Adipocyte (in vitro differentiated cells): ENCODE measurements at regions not wholly inside any gene's neighbourhood (a gene's known extent, or its start where the extent isn't known, plus 50 kb on each side); places are given as distances from the start of the nearest gene placed in this dataset.

Experiments used
- DNase-seq: peaks from one replicate; pipeline ENCODE4 v3.0.0-alpha.2; 2015; ENCODE audit warnings: low read depth
- H3K27me3 ChIP-seq: replicated peaks from 2 replicates; pipeline ENCODE4 v1.7.0; 2013; ENCODE audit warnings: mild to moderate bottlenecking, low read length, moderate library complexity; ENCODE audit not compliant: control insufficient read depth, insufficient read depth
- H3K36me3 ChIP-seq: 2 replicates; pipeline ENCODE4 v1.7.0; 2013; ENCODE audit warnings: low read length, mild to moderate bottlenecking, moderate library complexity; ENCODE audit not compliant: control insufficient read depth, insufficient read depth, severe bottlenecking
- H3K4me1 ChIP-seq: 2 replicates; pipeline ENCODE4 v1.7.0; 2013; ENCODE audit warnings: mild to moderate bottlenecking, low read length, moderate library complexity; ENCODE audit not compliant: control insufficient read depth, insufficient read depth
- H3K4me3 ChIP-seq: 2 replicates; pipeline ENCODE4 v1.7.0; 2013; ENCODE audit warnings: mild to moderate bottlenecking, low read length, moderate library complexity
- H3K9ac ChIP-seq: 2 replicates; pipeline ENCODE4 v1.7.0; 2013; ENCODE audit warnings: mild to moderate bottlenecking, low read length, moderate library complexity
- H3K9me3 ChIP-seq: 2 replicates; pipeline ENCODE4 v1.7.0; 2013; ENCODE audit warnings: mild to moderate bottlenecking, low read length, moderate library complexity; ENCODE audit not compliant: control insufficient read depth

DNA sequence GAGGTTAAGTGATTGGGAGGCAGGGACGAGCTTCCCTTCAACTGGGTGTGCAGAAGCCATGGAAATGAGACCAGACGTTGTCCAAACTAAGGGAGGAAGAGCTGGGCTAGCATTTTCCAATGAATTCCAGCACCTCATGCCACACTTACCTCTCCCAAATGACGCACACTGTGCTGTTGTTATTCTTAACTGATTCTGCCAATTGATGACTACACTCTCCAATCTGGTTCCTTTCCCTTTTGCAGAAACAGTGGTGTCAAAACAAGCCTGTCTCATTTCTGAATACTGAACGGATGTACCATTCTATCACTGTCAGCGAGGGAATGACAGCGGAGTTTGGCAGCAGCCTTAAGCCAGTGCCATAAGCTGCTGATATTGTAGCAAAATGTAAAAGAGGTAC, 380.5 kb upstream of the HNRNPA3 start:
- H3K27me3 ChIP-seq: peaks cover 23% of the 10 kb centered on the region
- no peak overlapping the region for H3K9ac ChIP-seq
- H3K9me3 ChIP-seq: no peaks in the 10 kb centered on the region
- no peaks in the 10 kb centered on the region for H3K36me3 ChIP-seq
- H3K4me3 ChIP-seq: no peak overlapping the region
- no peak for DNase-seq
- no peaks in the 10 kb centered on the region for H3K4me1 ChIP-seq

DNA sequence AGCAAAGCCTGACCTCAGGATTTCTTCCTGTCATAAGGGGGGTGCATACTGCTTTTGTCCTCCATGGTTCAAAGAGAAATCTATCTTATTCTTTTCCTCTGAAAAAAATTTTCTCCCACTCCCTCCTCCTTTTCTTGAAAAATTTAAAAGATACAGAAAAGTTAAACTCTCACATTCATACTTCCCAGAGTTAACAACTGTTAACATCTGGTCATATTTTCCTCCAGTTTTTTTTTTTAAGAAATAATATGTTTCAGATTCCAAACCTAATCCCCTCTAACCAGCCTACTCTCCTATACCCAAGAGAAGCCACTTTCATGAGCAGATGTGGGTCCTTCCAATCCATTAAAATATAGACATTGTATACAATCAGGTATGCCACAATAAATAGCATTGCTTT, 378.9 kb upstream of the HNRNPA3 start:
- no peaks in the 10 kb centered on the region for H3K36me3 ChIP-seq

DNA sequence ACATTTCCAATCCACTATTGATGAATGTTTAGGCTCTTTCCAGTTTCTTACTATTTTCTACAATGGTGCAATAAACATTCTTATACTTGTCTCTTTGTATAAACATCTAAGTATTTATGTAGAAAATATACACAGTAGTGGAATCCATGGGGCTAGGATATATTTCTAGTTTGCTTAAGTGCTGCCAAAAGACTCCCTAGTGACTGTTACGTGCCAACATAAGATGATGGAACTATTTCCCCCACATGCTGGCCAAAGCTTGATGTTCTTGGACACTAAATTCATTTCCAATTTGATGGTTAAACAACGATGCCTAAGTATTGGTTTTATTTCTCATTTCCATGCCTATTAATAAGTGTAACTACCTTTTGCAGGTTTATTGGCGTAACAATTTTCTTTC, 378.4 kb upstream of the HNRNPA3 start:
- Histone ChIP-seq H3K4me3 (no peak overlapping the region), H3K9me3 (no peaks in the 10 kb centered on the region), H3K4me1 (no peaks in the 10 kb centered on the region), H3K9ac (no peak overlapping the region), H3K36me3 (no peaks in the 10 kb centered on the region), H3K27me3 (peaks cover 17% of the 10 kb centered on the region)
- no peak for DNase-seq

More for the DNA sequence above, 378.9 kb upstream of the HNRNPA3 start:
- Histone ChIP-seq H3K9me3 (no peaks in the 10 kb centered on the region), H3K27me3 (peaks cover 23% of the 10 kb centered on the region), H3K4me3 (no peak overlapping the region), H3K4me1 (no peaks in the 10 kb centered on the region), H3K9ac (no peak overlapping the region)
- DNase-seq: no peak

DNA sequence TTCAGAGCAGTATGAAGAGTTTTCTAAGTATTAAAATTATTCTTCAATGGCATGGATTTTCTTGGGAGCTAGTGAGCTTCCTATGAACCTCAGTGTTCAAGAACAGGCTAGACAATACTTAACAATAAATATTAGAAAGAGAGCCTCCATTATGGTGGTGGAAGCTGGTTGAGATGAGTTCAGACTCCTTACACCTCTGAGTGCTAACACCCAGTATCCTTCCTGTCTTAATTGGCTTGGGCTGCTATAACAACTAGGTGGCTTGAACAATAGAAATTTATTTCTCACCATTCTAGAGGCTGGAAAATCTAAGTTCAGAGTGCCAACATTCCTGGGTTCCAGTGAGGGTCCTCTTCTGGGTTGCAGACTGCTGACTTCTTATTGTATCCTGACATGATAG, 369.4 kb upstream of the HNRNPA3 start:
- H3K4me1 ChIP-seq: no peaks in the 10 kb centered on the region
- DNase-seq: no peak

DNA sequence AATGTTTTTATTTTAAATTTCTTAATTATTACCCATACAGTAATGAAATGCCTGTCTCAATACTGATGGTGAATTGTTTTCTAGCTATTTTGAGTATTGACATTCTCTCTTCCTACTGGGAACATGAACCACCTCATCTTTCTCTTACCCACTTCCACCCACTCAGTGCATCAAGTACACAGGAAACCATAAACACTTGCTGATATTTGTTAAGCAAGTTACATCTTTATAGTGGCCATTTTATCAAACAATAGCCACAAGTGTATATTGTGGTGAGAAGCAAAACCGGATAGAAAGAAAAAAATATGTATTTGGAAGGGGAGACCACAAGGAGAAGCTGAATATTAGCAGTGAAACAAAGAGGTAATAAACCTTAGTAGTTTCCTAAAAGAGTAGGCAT, 368.1 kb upstream of the HNRNPA3 start:
- Histone ChIP-seq H3K4me1 (no peaks in the 10 kb centered on the region), H3K36me3 (no peaks in the 10 kb centered on the region), H3K9me3 (no peaks in the 10 kb centered on the region), H3K9ac (no peak overlapping the region), H3K27me3 (peaks cover 3% of the 10 kb centered on the region), H3K4me3 (no peak overlapping the region)
- DNase-seq: no peak

More for the DNA sequence above, 369.4 kb upstream of the HNRNPA3 start:
- no peaks in the 10 kb centered on the region for H3K36me3 ChIP-seq
- no peak overlapping the region for H3K4me3 ChIP-seq
- no peak overlapping the region for H3K9ac ChIP-seq
- no peaks in the 10 kb centered on the region for H3K9me3 ChIP-seq
- H3K27me3 ChIP-seq: peaks cover 3% of the 10 kb centered on the region

DNA sequence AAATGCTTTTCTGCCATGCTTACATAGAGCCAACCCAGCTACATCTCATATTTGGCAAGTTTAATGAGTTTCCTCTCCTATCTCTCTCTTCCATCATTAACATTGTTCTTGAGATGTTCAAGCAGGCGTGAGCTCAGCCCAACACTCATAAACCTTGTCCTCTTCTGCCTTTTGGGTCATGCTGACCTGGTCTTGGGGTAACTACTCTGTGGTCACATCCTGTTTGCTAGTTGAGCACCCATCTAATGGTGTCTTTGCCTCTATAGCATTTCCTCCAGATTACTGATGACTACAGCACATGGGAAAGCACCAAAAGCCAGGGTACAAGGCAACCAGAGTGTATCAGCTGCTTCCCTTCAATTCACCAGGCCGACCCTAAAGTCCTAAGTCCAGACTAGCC, 366.9 kb upstream of the HNRNPA3 start:
- DNase-seq: no peak
- Histone ChIP-seq H3K9ac (no peak overlapping the region), H3K27me3 (peaks cover 9% of the 10 kb centered on the region), H3K36me3 (no peaks in the 10 kb centered on the region), H3K4me3 (no peak overlapping the region), H3K9me3 (no peaks in the 10 kb centered on the region), H3K4me1 (no peaks in the 10 kb centered on the region)

DNA sequence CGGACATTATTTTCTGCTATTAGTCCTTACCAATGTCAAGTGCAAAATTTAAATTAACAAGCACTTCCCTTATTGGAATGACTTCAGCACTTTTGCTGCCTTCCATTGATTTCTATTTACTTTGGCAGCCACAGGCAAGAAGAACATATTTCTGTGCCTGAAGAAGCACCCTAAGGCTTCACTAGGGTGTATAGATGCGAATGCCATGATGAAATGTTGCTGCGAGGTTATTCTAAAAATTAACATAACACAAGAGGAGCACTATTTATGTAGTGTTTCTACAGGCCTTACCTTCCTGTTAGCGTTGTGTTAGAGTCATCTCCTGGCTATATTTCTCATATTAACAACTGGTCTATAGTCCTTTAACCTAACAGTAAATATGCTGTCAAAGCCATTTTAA, 365.0 kb upstream of the HNRNPA3 start:
- DNase-seq: no peak
- Histone ChIP-seq H3K36me3 (no peaks in the 10 kb centered on the region), H3K9me3 (no peaks in the 10 kb centered on the region), H3K4me1 (no peaks in the 10 kb centered on the region), H3K9ac (no peak overlapping the region), H3K4me3 (no peak overlapping the region), H3K27me3 (peaks cover 9% of the 10 kb centered on the region)

DNA sequence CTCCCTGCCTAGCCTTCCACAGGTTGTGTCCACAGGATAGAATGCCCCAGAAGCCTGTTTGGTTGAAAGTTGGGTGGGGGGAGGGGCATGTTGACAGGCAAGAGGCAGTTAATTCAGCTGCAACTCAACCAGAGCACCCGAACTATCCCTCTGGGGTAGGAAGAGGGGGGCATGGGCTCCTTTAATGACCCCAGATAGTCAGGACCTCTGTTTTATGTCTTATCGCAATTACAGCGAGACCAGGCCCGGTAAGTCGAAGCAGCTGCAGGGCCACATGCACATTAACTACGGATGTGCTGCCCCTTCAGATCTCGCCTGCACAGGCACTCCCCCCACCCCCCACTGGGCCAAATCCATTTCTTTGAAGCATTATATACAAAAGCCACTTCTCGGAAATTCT, 363.8 kb upstream of the HNRNPA3 start:
- Histone ChIP-seq H3K4me3 (no peak overlapping the region), H3K36me3 (no peaks in the 10 kb centered on the region), H3K27me3 (peaks cover 9% of the 10 kb centered on the region), H3K9me3 (no peaks in the 10 kb centered on the region), H3K9ac (no peak overlapping the region), H3K4me1 (no peaks in the 10 kb centered on the region)
- no peak for DNase-seq

DNA sequence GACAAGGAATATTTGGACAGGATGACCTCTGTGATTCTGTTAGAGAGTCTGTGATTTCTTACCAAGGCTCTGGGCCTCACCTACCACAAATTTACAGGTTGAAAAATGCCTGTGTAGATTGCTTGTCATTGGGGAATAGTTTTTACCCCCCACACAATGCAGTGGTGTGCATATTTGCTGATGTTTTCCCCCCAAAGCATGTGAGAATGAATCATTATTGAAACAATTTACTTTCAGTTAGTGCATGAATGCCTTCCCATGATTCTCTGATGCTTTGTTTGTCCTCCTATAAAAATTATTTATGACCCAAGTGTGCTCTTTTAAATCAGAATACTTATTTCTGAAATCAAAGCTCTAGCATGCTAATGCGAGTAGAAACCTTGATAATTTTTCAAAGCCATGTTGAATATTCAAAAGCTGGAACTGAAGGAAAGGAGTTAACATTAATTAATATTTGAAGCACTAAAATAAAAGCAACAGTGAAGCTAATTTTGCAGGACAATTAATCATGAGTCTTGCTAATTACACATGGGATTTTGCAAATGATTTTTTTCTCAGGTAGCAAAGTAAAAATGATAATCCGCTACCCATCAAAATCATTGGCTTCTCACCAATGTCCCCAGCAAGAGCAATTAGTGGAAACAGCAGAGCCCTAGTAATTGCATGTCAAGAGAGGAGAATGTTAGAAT, 361.2 kb upstream of the HNRNPA3 start:
- DNase-seq: no peak
- H3K9ac ChIP-seq: no peak overlapping the region
- no peaks in the 10 kb centered on the region for H3K36me3 ChIP-seq
- peaks cover 6% of the 10 kb centered on the region for H3K27me3 ChIP-seq
- no peak overlapping the region for H3K4me3 ChIP-seq
- no peaks in the 10 kb centered on the region for H3K9me3 ChIP-seq
- no peaks in the 10 kb centered on the region for H3K4me1 ChIP-seq

DNA sequence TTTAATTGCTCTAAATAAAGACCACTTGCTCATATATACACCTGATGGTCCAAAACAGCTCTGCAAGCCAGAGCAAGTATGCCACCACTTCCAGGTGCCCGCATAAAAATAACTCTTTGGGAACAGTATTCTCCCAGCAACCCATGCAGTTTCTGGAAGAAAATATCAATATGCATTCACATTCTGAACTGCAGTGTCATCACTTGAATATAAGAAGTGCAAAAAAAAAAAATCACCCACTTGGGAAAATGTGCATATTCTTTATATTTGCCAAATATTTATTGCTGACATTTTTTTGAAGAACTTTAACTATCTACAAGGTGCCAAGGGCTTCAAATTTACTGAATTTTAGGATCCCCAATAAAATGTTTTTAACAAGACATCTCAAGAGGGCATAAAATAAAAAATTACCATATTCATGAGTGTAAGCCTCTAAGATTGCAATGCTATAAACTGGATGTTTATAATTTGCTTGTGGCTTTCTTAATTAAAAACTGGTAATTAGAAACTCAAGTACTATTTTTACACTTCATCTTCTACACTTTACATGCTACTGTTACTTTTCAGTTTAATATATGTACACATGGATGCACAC, 360.6 kb upstream of the HNRNPA3 start:
- H3K9ac ChIP-seq: no peak overlapping the region
- no peaks in the 10 kb centered on the region for H3K4me1 ChIP-seq
- H3K36me3 ChIP-seq: no peaks in the 10 kb centered on the region
- H3K27me3 ChIP-seq: peaks cover 6% of the 10 kb centered on the region
- no peaks in the 10 kb centered on the region for H3K9me3 ChIP-seq
- no peak for DNase-seq
- no peak overlapping the region for H3K4me3 ChIP-seq

DNA sequence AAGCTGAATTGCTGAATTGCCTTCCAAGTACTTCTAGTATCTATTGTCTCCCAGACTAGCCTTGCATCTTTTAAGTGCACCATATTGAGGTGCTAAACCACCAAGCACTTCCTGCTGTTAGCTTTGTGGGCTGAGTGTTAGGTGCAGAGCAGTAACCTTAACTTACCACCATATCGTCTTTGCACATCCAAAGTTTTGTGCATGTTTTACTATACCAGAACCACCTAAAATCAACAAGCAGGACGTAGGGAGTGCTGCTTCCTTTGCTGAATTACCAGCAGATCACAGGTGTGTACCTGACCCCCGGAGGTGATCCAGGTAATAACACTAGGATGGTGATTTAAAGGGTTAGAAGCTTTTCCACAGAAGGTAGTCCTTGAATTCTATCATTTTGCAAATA, 359.9 kb upstream of the HNRNPA3 start:
- no peak for DNase-seq
- no peaks in the 10 kb centered on the region for H3K36me3 ChIP-seq
- no peak overlapping the region for H3K9ac ChIP-seq
- no peaks in the 10 kb centered on the region for H3K4me1 ChIP-seq
- H3K9me3 ChIP-seq: no peaks in the 10 kb centered on the region
- no peak overlapping the region for H3K4me3 ChIP-seq
- H3K27me3 ChIP-seq: peaks cover 6% of the 10 kb centered on the region

DNA sequence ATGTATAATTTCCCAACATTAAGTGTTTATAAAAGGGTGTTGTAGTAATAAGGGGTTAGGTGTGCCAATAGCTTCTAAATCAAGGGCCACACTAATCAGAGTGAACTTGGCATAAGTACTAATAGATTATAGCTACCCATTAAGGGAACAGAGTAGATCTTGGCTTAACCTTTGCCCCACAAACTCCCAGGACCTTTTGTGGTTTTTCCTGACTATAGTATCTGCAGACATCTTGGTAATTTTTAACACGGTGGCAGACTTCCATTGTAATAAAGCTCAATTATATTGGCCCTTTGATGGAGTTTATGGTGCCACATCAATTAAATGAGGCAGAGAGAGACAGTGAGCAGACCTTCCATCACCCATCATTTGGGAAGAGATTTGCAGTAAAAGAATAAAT, 358.5 kb upstream of the HNRNPA3 start:
- Histone ChIP-seq H3K27me3 (peaks cover 6% of the 10 kb centered on the region), H3K36me3 (no peaks in the 10 kb centered on the region), H3K4me3 (no peak overlapping the region), H3K9ac (no peak overlapping the region), H3K4me1 (no peaks in the 10 kb centered on the region), H3K9me3 (no peaks in the 10 kb centered on the region)
- DNase-seq: no peak
